ENCODE measurements at regions not wholly inside any gene's neighbourhood (a gene's known extent, or its start where the extent isn't known, plus 50 kb on each side); places are given as distances from the start of the nearest gene placed in this dataset.
"Not testable (repeated sequence)": the region's sequence is repeated elsewhere in the genome, so short reads cannot be mapped to it uniquely, and the experiment has no call there.

- DNase-seq, result no peak
Measured at GRCh38 chr6:12348530-12349511, 58.7 kb downstream of the EDN1 start.

- no peak for DNase-seq
Measured at GRCh38 chr6:12350644-12351170, 60.5 kb downstream of the EDN1 start.

GRCh38 chr6:12351672-12352071 is 61.5 kb downstream of the EDN1 start:
- no peak for DNase-seq

- no peak for DNase-seq
Measured at GRCh38 chr6:12353731-12354130, 63.6 kb downstream of the EDN1 start.

GRCh38 chr6:12354499-12354898 is 64.3 kb downstream of the EDN1 start:
- no peak for DNase-seq

GRCh38 chr6:12355354-12355753 is 65.2 kb downstream of the EDN1 start:
- DNase-seq, result no peak

- DNase-seq, result no peak
Measured at GRCh38 chr6:12356431-12356830, 66.3 kb downstream of the EDN1 start.

GRCh38 chr6:12356983-12357972 is 67.1 kb downstream of the EDN1 start:
- no peak for DNase-seq

GRCh38 chr6:12359036-12359435 is 68.9 kb downstream of the EDN1 start:
- DNase-seq, result no peak

- no peak for DNase-seq
Measured at GRCh38 chr6:12361042-12361765, 71.0 kb downstream of the EDN1 start.

GRCh38 chr6:12363277-12363650 is 73.1 kb downstream of the EDN1 start:
- DNase-seq, result not testable (repeated sequence)

GRCh38 chr6:12363651-12364381 is 73.7 kb downstream of the EDN1 start:
- DNase-seq, result no peak

- no peak for DNase-seq
Measured at GRCh38 chr6:12364621-12365020, 74.5 kb downstream of the EDN1 start.

GRCh38 chr6:12366731-12367130 is 76.6 kb downstream of the EDN1 start:
- no peak for DNase-seq

GRCh38 chr6:12367412-12367811 is 77.3 kb downstream of the EDN1 start:
- no peak for DNase-seq

GRCh38 chr6:12369355-12369754 is 79.2 kb downstream of the EDN1 start:
- no peak for DNase-seq

GRCh38 chr6:12369781-12370262 is 79.7 kb downstream of the EDN1 start:
- DNase-seq, result no peak

- no peak for DNase-seq
Measured at GRCh38 chr6:12371151-12371550, 81.0 kb downstream of the EDN1 start.

GRCh38 chr6:12371641-12372146 is 81.5 kb downstream of the EDN1 start:
- no peak for DNase-seq

- no peak for DNase-seq
Measured at GRCh38 chr6:12379181-12379580, 89.0 kb downstream of the EDN1 start.

- DNase-seq, result no peak
Measured at GRCh38 chr6:12381587-12381986, 91.4 kb downstream of the EDN1 start.
